Activated CD4-positive, CD25-positive, alpha-beta regulatory T cell treated with anti-CD3 and anti-CD28 coated beads, Interleukin-2, amount 50 U/mL, for 72 hours (primary cell): ENCODE measurements at regions not wholly inside any gene's neighbourhood (a gene's known extent, or its start where the extent isn't known, plus 50 kb on each side); places are given as distances from the start of the nearest gene placed in this dataset.

Experiments used
- DNase-seq: peaks from one replicate; pipeline ENCODE4 v3.0.0; 2021

- DNase-seq, result no peak
Observed at GRCh38 chr4:1540601-1541375, 134.5 kb upstream of the NKX1-1 start.

- no peak for DNase-seq
Observed at GRCh38 chr4:1539859-1540600, 133.8 kb upstream of the NKX1-1 start.

GRCh38 chr4:1538941-1539772 is 132.9 kb upstream of the NKX1-1 start:
- no peak for DNase-seq

GRCh38 chr4:1538096-1538410 is 131.8 kb upstream of the NKX1-1 start:
- no peak for DNase-seq

- no peak for DNase-seq
Observed at GRCh38 chr4:1537410-1538095, 131.3 kb upstream of the NKX1-1 start.

- no peak for DNase-seq
Observed at GRCh38 chr4:1536579-1537409, 130.6 kb upstream of the NKX1-1 start.

- DNase-seq, result no peak
Observed at GRCh38 chr4:1535926-1536578, 129.8 kb upstream of the NKX1-1 start.

GRCh38 chr4:1534876-1535526 is 128.8 kb upstream of the NKX1-1 start:
- no peak for DNase-seq

- DNase-seq, result no peak
Observed at GRCh38 chr4:1534095-1534872, 128.0 kb upstream of the NKX1-1 start.

- no peak for DNase-seq
Observed at GRCh38 chr4:1533501-1534064, 127.3 kb upstream of the NKX1-1 start.

- DNase-seq, result no peak
Observed at GRCh38 chr4:1532549-1533395, 126.5 kb upstream of the NKX1-1 start.

GRCh38 chr4:1531683-1532548 is 125.7 kb upstream of the NKX1-1 start:
- no peak for DNase-seq

- no peak for DNase-seq
Observed at GRCh38 chr4:1530356-1530755, 124.1 kb upstream of the NKX1-1 start.

- no peak for DNase-seq
Observed at GRCh38 chr4:1524761-1525160, 118.5 kb upstream of the NKX1-1 start.

- no peak for DNase-seq
Observed at GRCh38 chr4:1523907-1524636, 117.8 kb upstream of the NKX1-1 start.

- DNase-seq, result no peak
Observed at GRCh38 chr4:1523506-1523905, 117.3 kb upstream of the NKX1-1 start.

GRCh38 chr4:1523033-1523432 is 116.8 kb upstream of the NKX1-1 start:
- no peak for DNase-seq
